OCI-LY7 (cell line): ENCODE measurements at regions not wholly inside any gene's neighbourhood (a gene's known extent, or its start where the extent isn't known, plus 50 kb on each side); places are given as distances from the start of the nearest gene placed in this dataset.

Experiments
- BruUV-seq: library from RNA; stranded (reverse); fragments of 400-500 nt; replicated peaks from 2 replicates; lab custom pipeline; 2021; lab: Mats Ljungman, UMichigan
- CTCF ChIA-PET: fragments of 300-600 bp; sonication (Branson Sonifier 250); formaldehyde crosslinking; loops from one replicate; lab custom pipeline; 2022; ENCODE audit warnings: antibody characterized with exemption; ENCODE audit not compliant: unreplicated experiment; lab: Charles Lee
- POLR2A ChIA-PET: fragments of 300-600 bp; sonication (Branson Sonifier 250); formaldehyde crosslinking; loops from one replicate; lab custom pipeline; 2022; ENCODE audit warnings: antibody characterized with exemption; lab: Charles Lee
- DNase-seq: peaks from one replicate; pipeline ENCODE4 v3.0.0-alpha.2; 2015; ENCODE audit warnings: low spot score
- H2AFZ ChIP-seq: fragments of 200-600 bp; sonication (generic), shearing (Covaris generic); 2 replicates; pipeline ENCODE4 v1.6.1; 2014; ENCODE audit warnings: mild to moderate bottlenecking, antibody characterized with exemption, low read length, moderate library complexity
- H3K27ac ChIP-seq: fragments of 200-600 bp; sonication (generic); 2 replicates; pipeline ENCODE4 v1.5.1; 2014; ENCODE audit warnings: mixed run types, low read depth, mild to moderate bottlenecking, moderate library complexity, low read length, inconsistent platforms; ENCODE audit not compliant: poor library complexity, severe bottlenecking
- H3K36me3 ChIP-seq: fragments of 200-600 bp; sonication (generic); 2 replicates; pipeline ENCODE4 v1.6.1; 2014; ENCODE audit warnings: mild to moderate bottlenecking, antibody characterized with exemption, low read length, moderate library complexity, mixed read lengths; ENCODE audit not compliant: insufficient read depth
- H3K4me1 ChIP-seq: fragments of 200-600 bp; sonication (generic); 2 replicates; pipeline ENCODE4 v1.5.1; 2014; ENCODE audit warnings: mild to moderate bottlenecking, low read length; ENCODE audit not compliant: insufficient read depth, poor library complexity, severe bottlenecking
- H3K4me2 ChIP-seq: fragments of 200-600 bp; sonication (generic); 2 replicates; pipeline ENCODE4 v1.6.1; 2014; ENCODE audit warnings: mild to moderate bottlenecking, low read length
- H3K4me3 ChIP-seq: fragments of 200-600 bp; sonication (generic); 2 replicates; pipeline ENCODE4 v1.5.1; 2014; ENCODE audit warnings: mild to moderate bottlenecking, low read depth, low read length; ENCODE audit not compliant: poor library complexity, severe bottlenecking
- H3K79me2 ChIP-seq: fragments of 200-600 bp; sonication (generic); 2 replicates; pipeline ENCODE4 v1.6.1; 2016; ENCODE audit warnings: low read depth, mild to moderate bottlenecking, low read length, moderate library complexity, mixed read lengths; ENCODE audit not compliant: insufficient read depth
- H3K9me2 ChIP-seq: fragments of 200-600 bp; sonication (generic); 2 replicates; pipeline ENCODE4 v1.6.1; 2016; ENCODE audit warnings: mild to moderate bottlenecking, low read length, mixed read lengths; ENCODE audit not compliant: insufficient read depth
- H3K9me3 ChIP-seq: fragments of 200-600 bp; sonication (generic); 2 replicates; pipeline ENCODE4 v1.6.1; 2014; ENCODE audit warnings: mild to moderate bottlenecking, mixed run types, low read length, mixed read lengths
- H4K20me1 ChIP-seq: fragments of 200-600 bp; sonication (generic); 2 replicates; pipeline ENCODE4 v1.6.1; 2014; ENCODE audit warnings: mild to moderate bottlenecking, antibody characterized with exemption, low read length, moderate library complexity, mixed read lengths; ENCODE audit not compliant: insufficient read depth
- CTCF ChIP-seq: fragments of 200-600 bp; sonication (generic); conservative IDR thresholded peaks from 2 replicates; pipeline ENCODE4 v1.5.1; 2014; ENCODE audit warnings: mild to moderate bottlenecking, antibody characterized with exemption, low read length, moderate library complexity, mixed read lengths
- EZH2phosphoT487 ChIP-seq: fragments of 200-600 bp; sonication (generic); IDR thresholded peaks from 2 replicates; pipeline ENCODE4 v1.6.1; 2018; ENCODE audit warnings: low read depth, borderline replicate concordance, mild to moderate bottlenecking, mixed run types, antibody characterized with exemption, low read length, moderate library complexity, mixed read lengths
- intact Hi-C: fragments of 100-400 bp; cut with micrococcal nuclease; formaldehyde crosslinking; loops from one replicate; pipeline ENCODE4 v1.10.0; 2022; ENCODE audit not compliant: unreplicated experiment

- no peak overlapping the region for H3K4me2 ChIP-seq
- no peaks in the 10 kb centered on the region for H3K4me1 ChIP-seq
- no peak for DNase-seq
- H3K36me3 ChIP-seq, result no peaks in the 10 kb centered on the region
- POLR2A ChIA-PET, result no interaction called here
- H3K27ac ChIP-seq, result no peak overlapping the region
- no peak for TF ChIP-seq CTCF
- TF ChIP-seq EZH2phosphoT487, result no peak
- CTCF ChIA-PET, result no interaction called here
- no peak overlapping the region for H2AFZ ChIP-seq
- H3K9me3 ChIP-seq, result no peaks in the 10 kb centered on the region
- no peaks in the 10 kb centered on the region for H3K79me2 ChIP-seq
- BruUV-seq, result no TSS peak
- no peaks in the 10 kb centered on the region for H3K9me2 ChIP-seq
- H4K20me1 ChIP-seq, result no peaks in the 10 kb centered on the region
- intact Hi-C loops, result no loop called here
- H3K4me3 ChIP-seq, result no peak overlapping the region
These were observed 87.8 kb upstream of the RAB6C start for GRCh38 chr2:129891341-129892320.

DNA sequence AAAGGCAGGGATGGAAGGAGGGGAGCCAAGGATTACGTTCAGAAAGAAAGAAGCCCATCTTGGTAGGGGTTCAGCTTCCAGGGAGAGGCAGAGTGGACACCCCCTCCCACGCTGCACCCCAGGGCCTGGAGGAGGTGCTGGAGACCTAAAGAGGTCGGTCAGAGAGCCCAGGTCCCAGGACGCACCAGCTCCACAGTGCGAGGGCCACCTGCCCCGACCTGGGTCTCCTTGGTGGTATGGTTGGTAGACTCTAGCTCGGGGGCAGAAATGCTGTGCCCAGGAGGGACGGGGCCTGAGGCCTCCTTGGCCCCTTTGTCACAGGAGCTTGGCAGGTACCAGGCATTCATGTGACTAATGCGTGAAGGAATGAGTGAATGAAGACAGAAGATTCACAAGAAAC lies 87.1 kb upstream of the RAB6C start:
- intact Hi-C loops, result no loop called here
- Histone ChIP-seq H3K36me3 (no peaks in the 10 kb centered on the region), H4K20me1 (no peaks in the 10 kb centered on the region), H2AFZ (no peak overlapping the region), H3K9me3 (no peaks in the 10 kb centered on the region), H3K4me1 (no peaks in the 10 kb centered on the region), H3K9me2 (no peaks in the 10 kb centered on the region), H3K4me2 (no peak overlapping the region), H3K4me3 (no peak overlapping the region), H3K27ac (no peak overlapping the region), H3K79me2 (no peaks in the 10 kb centered on the region)
- BruUV-seq, result no TSS peak
- TF ChIP-seq CTCF (no peak), EZH2phosphoT487 (no peak)
- ChIA-PET POLR2A (no interaction called here), CTCF (no interaction called here)
- no peak for DNase-seq

DNA sequence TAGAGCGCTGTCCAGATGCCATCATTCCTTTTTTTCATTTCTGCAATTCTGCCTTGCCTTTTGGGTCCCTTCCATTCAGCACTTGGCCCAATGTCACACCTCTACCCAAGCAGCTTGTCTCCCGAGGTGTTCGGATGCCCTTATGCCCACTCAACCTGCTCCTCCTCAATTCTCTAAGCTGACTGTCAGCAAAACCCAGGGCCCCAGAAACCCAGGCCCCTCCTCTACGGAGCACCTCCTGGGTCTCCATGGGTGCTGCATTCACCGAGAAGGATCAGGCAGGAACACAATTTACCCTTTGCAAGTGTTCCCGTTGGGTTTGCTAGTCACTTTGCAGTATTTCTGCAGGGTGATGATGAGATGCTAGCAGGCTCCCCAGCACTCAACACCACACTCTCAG lies 86.7 kb upstream of the RAB6C start:
- CTCF ChIA-PET, result no interaction called here
- no peak overlapping the region for H3K27ac ChIP-seq
- no peaks in the 10 kb centered on the region for H4K20me1 ChIP-seq
- intact Hi-C loops, result no loop called here
- no peak for DNase-seq
- H3K79me2 ChIP-seq, result no peaks in the 10 kb centered on the region
- POLR2A ChIA-PET, result no interaction called here
- no TSS peak for BruUV-seq
- no peaks in the 10 kb centered on the region for H3K36me3 ChIP-seq
- TF ChIP-seq EZH2phosphoT487, result no peak
- no peaks in the 10 kb centered on the region for H3K4me1 ChIP-seq
- H3K4me2 ChIP-seq, result no peak overlapping the region
- no peak overlapping the region for H2AFZ ChIP-seq
- no peaks in the 10 kb centered on the region for H3K9me2 ChIP-seq
- no peaks in the 10 kb centered on the region for H3K9me3 ChIP-seq
- no peak overlapping the region for H3K4me3 ChIP-seq
